Fibroblast of lung (primary cell): ENCODE measurements at regions not wholly inside any gene's neighbourhood (a gene's known extent, or its start where the extent isn't known, plus 50 kb on each side); places are given as distances from the start of the nearest gene placed in this dataset.

Experiments
- DNase-seq, 2 donors: peaks; one replicate each; pipeline versions ENCODE4 v3.0.0 to v3.0.0-alpha.2; 2010; ENCODE audit warnings: low read depth in 2 of 2
- H2AFZ ChIP-seq: 2 replicates; pipeline ENCODE4 v1.5.1; 2012; ENCODE audit warnings: low read length, control low read depth, inconsistent platforms
- H3K27ac ChIP-seq: 2 replicates; pipeline ENCODE4 v1.5.1; 2011; ENCODE audit warnings: low read length, control low read depth; ENCODE audit not compliant: insufficient read depth
- H3K27me3 ChIP-seq: 2 replicates; pipeline ENCODE4 v1.5.1; 2011; ENCODE audit warnings: mild to moderate bottlenecking, low read length; ENCODE audit not compliant: control insufficient read depth, insufficient read depth
- H3K36me3 ChIP-seq: 2 replicates; pipeline ENCODE4 v1.5.1; 2011; ENCODE audit warnings: low read length; ENCODE audit not compliant: control insufficient read depth, insufficient read depth
- H3K4me1 ChIP-seq: 2 replicates; pipeline ENCODE4 v1.5.1; 2011; ENCODE audit warnings: low read length; ENCODE audit not compliant: control insufficient read depth, insufficient read depth; ENCODE audit errors: extremely low read depth
- H3K4me2 ChIP-seq: 2 replicates; pipeline ENCODE4 v1.5.1; 2011; ENCODE audit warnings: low read length, control low read depth; ENCODE audit not compliant: insufficient read depth; ENCODE audit errors: extremely low read depth
- H3K4me3 ChIP-seq, 4 experiments: fragments of 200-600 bp in 1 of 4; sonication (generic) in 1 of 4; replicated peaks in 1 of 4; 2 replicates each; pipeline ENCODE4 v1.5.1; 2011 to 2016; ENCODE audit warnings: low read length in 4 of 4, low read depth in 3 of 4, mild to moderate bottlenecking in 3 of 4, control low read depth in 2 of 4, inconsistent platforms in 1 of 4, mixed read lengths in 1 of 4; ENCODE audit not compliant: insufficient read depth in 1 of 4; ENCODE audit errors: control extremely low read depth in 1 of 4
- H3K79me2 ChIP-seq: 2 replicates; pipeline ENCODE4 v1.5.1; 2012; ENCODE audit warnings: mild to moderate bottlenecking, low read length, inconsistent platforms; ENCODE audit not compliant: control insufficient read depth, insufficient read depth
- H3K9ac ChIP-seq: 2 replicates; pipeline ENCODE4 v1.5.1; 2011; ENCODE audit warnings: mild to moderate bottlenecking, low read length, control low read depth; ENCODE audit not compliant: insufficient read depth
- H3K9me3 ChIP-seq: 2 replicates; pipeline ENCODE4 v1.5.1; 2012; ENCODE audit warnings: low read depth, low read length; ENCODE audit not compliant: control insufficient read depth, insufficient read depth
- H4K20me1 ChIP-seq: 2 replicates; pipeline ENCODE4 v1.5.1; 2011; ENCODE audit warnings: low read length; ENCODE audit not compliant: control insufficient read depth, insufficient read depth; ENCODE audit errors: extremely low read depth
- EZH2 ChIP-seq: IDR thresholded peaks from 2 replicates; pipeline ENCODE4 v1.5.1; 2012; ENCODE audit warnings: low read length, control low read depth, mild to moderate bottlenecking; ENCODE audit errors: missing control alignments
- TF ChIP-seq, protein P1 (sequence below), 2 donors: IDR thresholded peaks in 1 of 2; conservative IDR thresholded peaks in 1 of 2; 1 replicate in 1 of 2; 2 replicates in 1 of 2; pipeline ENCODE4 v1.5.1; 2011 to 2012; ENCODE audit warnings: low read length in 2 of 2, control low read depth in 1 of 2, inconsistent platforms in 1 of 2, low read depth in 1 of 2, mild to moderate bottlenecking in 1 of 2

DNA sequence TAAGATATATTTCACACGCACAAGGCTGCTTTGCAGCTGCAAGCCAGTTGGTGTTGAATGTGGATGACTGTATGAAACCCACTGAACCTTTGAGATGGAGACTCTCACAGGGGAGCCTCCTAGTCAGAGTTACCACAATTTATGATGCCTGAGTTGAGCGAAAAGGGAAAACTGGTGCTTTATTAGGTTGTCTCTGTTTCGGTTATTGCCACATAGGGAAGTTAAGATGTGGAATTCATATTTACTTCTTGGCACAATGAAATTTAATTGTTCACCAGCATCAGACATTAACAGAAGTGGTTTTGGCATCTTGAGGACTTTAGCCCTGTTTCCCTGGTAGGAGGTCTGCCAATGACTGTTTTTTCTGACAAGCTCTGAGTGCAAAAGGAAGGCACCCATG lies 358.2 kb downstream of the SQOR start:
- Histone ChIP-seq H4K20me1 (no peaks in the 10 kb centered on the region), H3K9ac (no peak overlapping the region), H3K27me3 (no peaks in the 10 kb centered on the region), H3K4me3 (no peak overlapping the region), H3K27ac (no peak overlapping the region), H3K9me3 (no peaks in the 10 kb centered on the region), H3K4me2 (no peak overlapping the region), H2AFZ (no peak overlapping the region), H3K36me3 (no peaks in the 10 kb centered on the region), H3K4me1 (no peaks in the 10 kb centered on the region), H3K79me2 (no peaks in the 10 kb centered on the region)
- TF ChIP-seq EZH2: no peak
- TF ChIP-seq, protein P1, sequence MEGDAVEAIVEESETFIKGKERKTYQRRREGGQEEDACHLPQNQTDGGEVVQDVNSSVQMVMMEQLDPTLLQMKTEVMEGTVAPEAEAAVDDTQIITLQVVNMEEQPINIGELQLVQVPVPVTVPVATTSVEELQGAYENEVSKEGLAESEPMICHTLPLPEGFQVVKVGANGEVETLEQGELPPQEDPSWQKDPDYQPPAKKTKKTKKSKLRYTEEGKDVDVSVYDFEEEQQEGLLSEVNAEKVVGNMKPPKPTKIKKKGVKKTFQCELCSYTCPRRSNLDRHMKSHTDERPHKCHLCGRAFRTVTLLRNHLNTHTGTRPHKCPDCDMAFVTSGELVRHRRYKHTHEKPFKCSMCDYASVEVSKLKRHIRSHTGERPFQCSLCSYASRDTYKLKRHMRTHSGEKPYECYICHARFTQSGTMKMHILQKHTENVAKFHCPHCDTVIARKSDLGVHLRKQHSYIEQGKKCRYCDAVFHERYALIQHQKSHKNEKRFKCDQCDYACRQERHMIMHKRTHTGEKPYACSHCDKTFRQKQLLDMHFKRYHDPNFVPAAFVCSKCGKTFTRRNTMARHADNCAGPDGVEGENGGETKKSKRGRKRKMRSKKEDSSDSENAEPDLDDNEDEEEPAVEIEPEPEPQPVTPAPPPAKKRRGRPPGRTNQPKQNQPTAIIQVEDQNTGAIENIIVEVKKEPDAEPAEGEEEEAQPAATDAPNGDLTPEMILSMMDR (conservative IDR thresholded peaks at IDR 0.05 in 1 of 2, IDR thresholded peaks at IDR 0.05 in 1 of 2; ENCODE audit: low read depth in 1 of 2, low read length in 2 of 2): no peak
- DNase-seq: no peak

DNA sequence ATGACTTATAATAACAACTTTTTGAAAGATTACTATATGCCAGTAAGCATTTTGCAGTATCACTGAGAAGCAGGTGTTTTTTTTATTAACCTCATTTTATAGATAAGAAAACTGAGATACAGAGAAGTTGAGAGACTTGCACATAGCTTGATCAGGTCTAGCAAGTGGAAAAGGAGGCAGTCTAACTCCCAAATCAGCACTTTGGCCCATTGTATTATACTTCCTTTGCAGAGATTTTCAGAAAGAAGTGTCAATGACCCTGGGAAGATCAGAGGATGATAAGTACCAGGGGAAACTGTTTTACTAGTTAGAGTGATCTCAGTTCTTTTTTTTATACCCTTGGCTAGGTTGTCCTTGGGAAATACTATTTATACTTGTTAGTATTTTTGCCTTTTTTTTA lies 358.7 kb downstream of the SQOR start:
- no peak overlapping the region for H2AFZ ChIP-seq
- no peaks in the 10 kb centered on the region for H3K79me2 ChIP-seq
- no peak overlapping the region for H3K4me2 ChIP-seq
- H3K4me1 ChIP-seq: no peaks in the 10 kb centered on the region
- no peaks in the 10 kb centered on the region for H4K20me1 ChIP-seq
- H3K9ac ChIP-seq: no peak overlapping the region
- no peak overlapping the region for H3K4me3 ChIP-seq
- no peaks in the 10 kb centered on the region for H3K27me3 ChIP-seq
- no peak overlapping the region for H3K27ac ChIP-seq
- DNase-seq: no peak
- no peak for TF ChIP-seq EZH2
- TF ChIP-seq, protein P1 (conservative IDR thresholded peaks at IDR 0.05 in 1 of 2, IDR thresholded peaks at IDR 0.05 in 1 of 2; ENCODE audit: low read depth in 1 of 2, low read length in 2 of 2): no peak
- H3K9me3 ChIP-seq: no peaks in the 10 kb centered on the region
- H3K36me3 ChIP-seq: no peaks in the 10 kb centered on the region

DNA sequence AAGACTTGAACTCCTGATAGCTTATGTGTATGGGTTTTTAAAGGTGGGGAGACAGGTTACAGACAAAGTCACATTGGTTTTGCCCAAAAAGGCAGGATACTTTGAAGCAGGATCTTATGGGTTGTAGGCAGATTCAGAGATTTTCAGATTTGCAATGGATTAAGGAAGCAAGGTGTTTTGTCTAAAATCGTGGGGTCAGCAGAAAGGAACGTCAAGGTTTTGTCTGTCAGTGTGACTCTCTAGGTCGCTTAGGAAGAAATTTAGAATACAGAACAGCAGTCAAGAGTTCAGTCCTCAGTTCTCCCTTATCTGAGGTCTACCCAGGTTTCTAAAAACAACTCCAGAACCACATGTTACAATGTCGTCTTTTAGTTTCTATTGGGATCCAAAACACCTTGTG lies 361.0 kb downstream of the SQOR start:
- Histone ChIP-seq H3K9me3 (no peaks in the 10 kb centered on the region), H3K36me3 (no peaks in the 10 kb centered on the region), H3K27me3 (no peaks in the 10 kb centered on the region), H3K4me1 (no peaks in the 10 kb centered on the region), H4K20me1 (no peaks in the 10 kb centered on the region), H2AFZ (no peak overlapping the region), H3K9ac (no peak overlapping the region), H3K4me3 (no peak overlapping the region), H3K79me2 (no peaks in the 10 kb centered on the region), H3K4me2 (no peak overlapping the region), H3K27ac (no peak overlapping the region)
- TF ChIP-seq, protein P1 (conservative IDR thresholded peaks at IDR 0.05 in 1 of 2, IDR thresholded peaks at IDR 0.05 in 1 of 2; ENCODE audit: low read depth in 1 of 2, low read length in 2 of 2): no peak
- no peak for TF ChIP-seq EZH2
- no peak for DNase-seq
